T-cell (primary cell): ENCODE measurements at regions not wholly inside any gene's neighbourhood (a gene's known extent, or its start where the extent isn't known, plus 50 kb on each side); places are given as distances from the start of the nearest gene placed in this dataset.

ENCODE experiments used
- ATAC-seq, 4 experiments: fragments of 200-7000 bp in 3 of 4; fragments of 150-1000 bp in 1 of 4; cut with Tn5 transposase; replicated peaks in 1 of 4; 1 replicate in 3 of 4; 2 replicates in 1 of 4; pipeline ENCODE4 v1.10.0; 2021; ENCODE audit warnings: moderate library complexity in 3 of 4, mild to moderate bottlenecking in 2 of 4, moderate number of reproducible peaks in 1 of 4
- CTCF ChIA-PET, 2 donors: fragments of 300-600 bp; sonication (Branson Sonifier 250); formaldehyde crosslinking; loops; one replicate each; lab custom pipeline; 2022; ENCODE audit warnings: antibody characterized with exemption in 2 of 2; lab: Charles Lee
- POLR2A ChIA-PET, 2 donors: fragments of 300-600 bp; sonication (Branson Sonifier 250); formaldehyde crosslinking; loops; one replicate each; lab custom pipeline; 2022; ENCODE audit warnings: antibody characterized with exemption in 2 of 2; lab: Charles Lee
- DNase-seq, 35 experiments: peaks; one replicate each; pipeline versions ENCODE4 v3.0.0 to v3.0.0-alpha.2; 2013 to 2023
- H3K27ac ChIP-seq: one replicate; pipeline ENCODE4 v1.5.1; 2013; ENCODE audit warnings: low read length
- H3K27me3 ChIP-seq, 2 experiments: replicated peaks in 1 of 2; 1 replicate in 1 of 2; 2 replicates in 1 of 2; pipeline versions ENCODE4 v1.6.1 to v1.7.0; 2013; ENCODE audit warnings: low read length in 1 of 2, mixed read lengths in 1 of 2; ENCODE audit not compliant: control insufficient read depth in 2 of 2, insufficient read depth in 2 of 2; ENCODE audit errors: extremely low read depth in 1 of 2
- H3K36me3 ChIP-seq, 2 donors: 1 replicate in 1 of 2; 2 replicates in 1 of 2; pipeline versions ENCODE4 v1.6.1 to v1.7.0; 2013; ENCODE audit warnings: low read length in 1 of 2; ENCODE audit not compliant: control insufficient read depth in 2 of 2, insufficient read depth in 1 of 2; ENCODE audit errors: extremely low read depth in 1 of 2
- H3K4me1 ChIP-seq, 2 experiments: 1 replicate in 1 of 2; 2 replicates in 1 of 2; pipeline versions ENCODE4 v1.6.1 to v1.7.0; 2013; ENCODE audit warnings: low read length in 2 of 2, mixed read lengths in 1 of 2; ENCODE audit not compliant: insufficient read depth in 2 of 2, control insufficient read depth in 1 of 2; ENCODE audit errors: extremely low read depth in 1 of 2
- H3K4me3 ChIP-seq, 2 donors: 1 replicate in 1 of 2; 2 replicates in 1 of 2; pipeline versions ENCODE4 v1.5.1 to v1.7.0; 2013; ENCODE audit warnings: mild to moderate bottlenecking in 2 of 2, low read length in 1 of 2, moderate library complexity in 1 of 2; ENCODE audit not compliant: control insufficient read depth in 1 of 2; ENCODE audit errors: extremely low read depth in 1 of 2
- H3K9me3 ChIP-seq: 2 replicates; pipeline ENCODE4 v1.7.0; 2013
- H3K27ac Mint-ChIP-seq, 2 donors: one replicate each; pipeline ENCODE4 v1.8.0; 2020 to 2021; ENCODE audit warnings: mild to moderate bottlenecking in 2 of 2, mixed read lengths in 2 of 2
- H3K27me3 Mint-ChIP-seq, 2 donors: one replicate each; pipeline ENCODE4 v1.8.0; 2021 to 2022; ENCODE audit warnings: mixed read lengths in 2 of 2
- H3K36me3 Mint-ChIP-seq: one replicate; pipeline ENCODE4 v1.8.0; 2021; ENCODE audit warnings: mixed read lengths
- H3K4me1 Mint-ChIP-seq, 3 donors: one replicate each; pipeline ENCODE4 v1.8.0; 2020 to 2022; ENCODE audit warnings: mixed read lengths in 3 of 3, mild to moderate bottlenecking in 1 of 3
- H3K4me3 Mint-ChIP-seq, 3 donors: one replicate each; pipeline ENCODE4 v1.8.0; 2020 to 2022; ENCODE audit warnings: mild to moderate bottlenecking in 3 of 3, mixed read lengths in 3 of 3, moderate library complexity in 3 of 3
- H3K9me3 Mint-ChIP-seq, 3 donors: one replicate each; pipeline ENCODE4 v1.8.0; 2020 to 2022; ENCODE audit warnings: mixed read lengths in 3 of 3
- WGBS: methylation state at CpG from one replicate; pipeline ENCODE4 v1.1.5; 2013; ENCODE audit warnings: missing lambda C conversion rate; ENCODE audit not compliant: insufficient coverage; 5-methylcytosine and 5-hydroxymethylcytosine counted together

GRCh38 chr1:229209816-229210215 is 61.1 kb upstream of the RAB4A start:
- ChIA-PET POLR2A (no interaction called here), CTCF (no interaction called here)
- Histone ChIP-seq H3K27me3 (no peaks in the 10 kb centered on the region), H3K4me1 (peaks cover 14 to 20% of the 10 kb centered on the region in 2 experiments), H3K9me3 (no peaks in the 10 kb centered on the region), H3K27ac (no peak overlapping the region), H3K4me3 (no peak overlapping the region), H3K36me3 (no peaks in the 10 kb centered on the region)
- H3K27me3 Mint-ChIP-seq, result no peaks in the 10 kb centered on the region
- no peak overlapping the region for H3K27ac Mint-ChIP-seq
- no peaks in the 10 kb centered on the region for H3K9me3 Mint-ChIP-seq
- H3K4me1 Mint-ChIP-seq, result peaks cover 6 to 12% (median 9%) of the 10 kb centered on the region in 3 donors
- no peak for ATAC-seq
- 90% methylated on average over 2 of the region's 4 CpGs for WGBS
- no peak overlapping the region for H3K4me3 Mint-ChIP-seq
- DNase-seq, result no peak
- no peaks in the 10 kb centered on the region for H3K36me3 Mint-ChIP-seq

- Mint-ChIP-seq H3K4me1 (peaks cover 0 to 6% (median 0%) of the 10 kb centered on the region in 3 donors), H3K36me3 (no peaks in the 10 kb centered on the region), H3K27ac (no peak overlapping the region), H3K9me3 (no peaks in the 10 kb centered on the region), H3K27me3 (no peaks in the 10 kb centered on the region), H3K4me3 (no peak overlapping the region)
- Histone ChIP-seq H3K27ac (no peak overlapping the region), H3K4me3 (no peak overlapping the region), H3K36me3 (no peaks in the 10 kb centered on the region), H3K27me3 (no peaks in the 10 kb centered on the region), H3K9me3 (no peaks in the 10 kb centered on the region), H3K4me1 (peaks cover 4 to 11% of the 10 kb centered on the region in 2 experiments)
- DNase-seq (no peak), ATAC-seq (no peak)
- CTCF ChIA-PET, result no interaction called here
- WGBS, result no CpG with 5 or more reads among the region's 2 CpGs
- POLR2A ChIA-PET, result no interaction called here
These were observed 60.1 kb upstream of the RAB4A start for GRCh38 chr1:229210844-229211243.

GRCh38 chr1:229213797-229214196 is 57.1 kb upstream of the RAB4A start:
- POLR2A ChIA-PET, result no interaction called here
- Mint-ChIP-seq H3K4me3 (no peak overlapping the region), H3K36me3 (no peaks in the 10 kb centered on the region), H3K9me3 (no peaks in the 10 kb centered on the region), H3K27ac (no peak overlapping the region), H3K4me1 (no peaks in the 10 kb centered on the region), H3K27me3 (no peaks in the 10 kb centered on the region)
- Histone ChIP-seq H3K4me3 (no peak overlapping the region), H3K9me3 (no peaks in the 10 kb centered on the region), H3K27me3 (no peaks in the 10 kb centered on the region), H3K27ac (no peak overlapping the region), H3K4me1 (peaks cover 0 to 3% of the 10 kb centered on the region in 2 experiments), H3K36me3 (no peaks in the 10 kb centered on the region)
- CTCF ChIA-PET, result no interaction called here
- DNase-seq (no peak), ATAC-seq (no peak)
- WGBS, result no CpG with 5 or more reads among the region's 2 CpGs

GRCh38 chr1:229217716-229218115 is 53.2 kb upstream of the RAB4A start:
- Mint-ChIP-seq H3K9me3 (no peaks in the 10 kb centered on the region), H3K36me3 (no peaks in the 10 kb centered on the region), H3K4me3 (no peak overlapping the region), H3K27me3 (no peaks in the 10 kb centered on the region), H3K27ac (no peak overlapping the region), H3K4me1 (no peaks in the 10 kb centered on the region)
- Histone ChIP-seq H3K4me3 (no peak overlapping the region), H3K4me1 (peaks cover 0 to 4% of the 10 kb centered on the region in 2 experiments), H3K36me3 (no peaks in the 10 kb centered on the region), H3K27me3 (no peaks in the 10 kb centered on the region), H3K27ac (no peak overlapping the region), H3K9me3 (no peaks in the 10 kb centered on the region)
- CTCF ChIA-PET, result interaction anchor here in 1 of 2 donors (1.9 kb wide), 1 partner anchor 10 kb away, joined by 9 read pairs; no protein-coding TSS in a partner anchor
- no peak for DNase-seq
- POLR2A ChIA-PET, result no interaction called here
- WGBS, result 86% methylated on average over 6 of the region's 8 CpGs
- ATAC-seq, result no peak

GRCh38 chr1:229218612-229219025 is 52.3 kb upstream of the RAB4A start:
- Mint-ChIP-seq H3K27ac (no peak overlapping the region), H3K36me3 (no peaks in the 10 kb centered on the region), H3K27me3 (no peaks in the 10 kb centered on the region), H3K4me1 (no peaks in the 10 kb centered on the region), H3K9me3 (no peaks in the 10 kb centered on the region), H3K4me3 (no peak overlapping the region)
- Histone ChIP-seq H3K27me3 (no peaks in the 10 kb centered on the region), H3K9me3 (no peaks in the 10 kb centered on the region), H3K27ac (no peak overlapping the region), H3K4me3 (no peak overlapping the region), H3K4me1 (peaks cover 0 to 4% of the 10 kb centered on the region in 2 experiments), H3K36me3 (no peaks in the 10 kb centered on the region)
- ATAC-seq (no peak), DNase-seq (no peak)
- CTCF ChIA-PET, result interaction anchor here (0.6 to 1.9 kb wide), 2 partner anchors 9 to 100 kb away, joined by 3 to 9 read pairs; no protein-coding TSS in a partner anchor
- WGBS, result no CpG with 5 or more reads among the region's 1 CpG
- POLR2A ChIA-PET, result no interaction called here

GRCh38 chr1:229220163-229220846 is 50.6 kb upstream of the RAB4A start:
- no peaks in the 10 kb centered on the region for H3K4me1 Mint-ChIP-seq
- no peaks in the 10 kb centered on the region for H3K9me3 Mint-ChIP-seq
- H3K27ac Mint-ChIP-seq, result no peak overlapping the region
- Histone ChIP-seq H3K36me3 (no peaks in the 10 kb centered on the region), H3K27me3 (no peaks in the 10 kb centered on the region), H3K27ac (no peak overlapping the region), H3K9me3 (no peaks in the 10 kb centered on the region), H3K4me1 (peaks cover 0 to 4% of the 10 kb centered on the region in 2 experiments), H3K4me3 (no peak overlapping the region)
- H3K27me3 Mint-ChIP-seq, result no peaks in the 10 kb centered on the region
- CTCF ChIA-PET, result no interaction called here
- no peak for DNase-seq
- no peak overlapping the region for H3K4me3 Mint-ChIP-seq
- POLR2A ChIA-PET, result interaction anchor here in 1 of 2 donors (0.7 kb wide), 1 partner anchor 335 kb away, joined by 3 read pairs; no protein-coding TSS in a partner anchor
- WGBS, result 89% methylated on average over 1 of the region's 1 CpG
- ATAC-seq, result no peak
- no peaks in the 10 kb centered on the region for H3K36me3 Mint-ChIP-seq
